B cell (primary cell): ENCODE measurements at regions not wholly inside any gene's neighbourhood (a gene's known extent, or its start where the extent isn't known, plus 50 kb on each side); places are given as distances from the start of the nearest gene placed in this dataset.

ENCODE experiments used
- ATAC-seq: fragments of 200-7000 bp; cut with Tn5 transposase; one replicate; pipeline ENCODE4 v1.10.0; 2021; ENCODE audit warnings: low read depth, mild to moderate bottlenecking, moderate number of reproducible peaks, moderate library complexity
- CTCF ChIA-PET: fragments of 350-600 bp; sonication (Branson Sonifier 250); formaldehyde crosslinking; loops from one replicate; lab custom pipeline; 2021; ENCODE audit warnings: antibody characterized with exemption, inconsistent platforms; lab: Charles Lee
- POLR2A ChIA-PET: fragments of 350-600 bp; sonication (Branson Sonifier 250); formaldehyde crosslinking; loops from one replicate; lab custom pipeline; 2021; ENCODE audit warnings: antibody characterized with exemption; lab: Charles Lee
- DNase-seq: peaks from one replicate; pipeline ENCODE4 v3.0.0; 2013
- H2AFZ ChIP-seq: 2 replicates; pipeline ENCODE4 v1.6.1; 2012; ENCODE audit warnings: mild to moderate bottlenecking, low read depth, low read length; ENCODE audit not compliant: insufficient read depth, poor library complexity, severe bottlenecking
- H3K27ac ChIP-seq, 2 donors: 1 replicate in 1 of 2; 2 replicates in 1 of 2; pipeline ENCODE4 v1.5.1; 2012 to 2013; ENCODE audit warnings: low read length in 2 of 2, mild to moderate bottlenecking in 2 of 2, moderate library complexity in 1 of 2
- H3K27me3 ChIP-seq, 4 experiments: fragments of 200-600 bp in 1 of 4; sonication (generic) in 1 of 4; replicated peaks in 1 of 4; 1 replicate in 2 of 4; 2 replicates in 2 of 4; pipeline versions ENCODE4 v1.6.1 to v1.7.0; 2013 to 2016; ENCODE audit warnings: low read length in 3 of 4, mild to moderate bottlenecking in 2 of 4, mixed read lengths in 1 of 4, moderate library complexity in 1 of 4; ENCODE audit not compliant: insufficient read depth in 4 of 4, control insufficient read depth in 3 of 4; ENCODE audit errors: control extremely low read depth in 1 of 4
- H3K36me3 ChIP-seq, 2 experiments: replicated peaks in 1 of 2; 1 replicate in 1 of 2; 2 replicates in 1 of 2; pipeline versions ENCODE4 v1.6.1 to v1.7.1; 2013; ENCODE audit warnings: low read length in 1 of 2; ENCODE audit not compliant: insufficient read depth in 2 of 2, control insufficient read depth in 1 of 2; ENCODE audit errors: control extremely low read depth in 1 of 2, extremely low read depth in 1 of 2
- H3K4me1 ChIP-seq, 2 donors: fragments of 200-600 bp in 1 of 2; sonication (generic) in 1 of 2; 1 replicate in 1 of 2; 2 replicates in 1 of 2; pipeline versions ENCODE4 v1.5.1 to v1.6.1; 2013 to 2017; ENCODE audit warnings: low read length in 2 of 2; ENCODE audit not compliant: control insufficient read depth in 2 of 2, insufficient read depth in 2 of 2
- H3K4me2 ChIP-seq: replicated peaks from 2 replicates; pipeline ENCODE3; 2012; ENCODE audit warnings: mild to moderate bottlenecking, low read depth, low read length; ENCODE audit not compliant: poor library complexity, severe bottlenecking
- H3K4me3 ChIP-seq, 5 experiments: fragments of 200-600 bp in 1 of 5; sonication (generic) in 1 of 5; 1 replicate in 3 of 5; 2 replicates in 2 of 5; pipeline versions ENCODE4 v1.5.1 to v1.7.0; 2011 to 2016; ENCODE audit warnings: low read length in 4 of 5, mild to moderate bottlenecking in 4 of 5, low read depth in 2 of 5, control low read depth in 1 of 5, moderate library complexity in 1 of 5; ENCODE audit not compliant: insufficient read depth in 1 of 5; ENCODE audit errors: control extremely low read depth in 1 of 5, extremely low read depth in 1 of 5
- H3K79me2 ChIP-seq: fragments of 200-600 bp; sonication (generic); one replicate; pipeline ENCODE4 v1.6.0; 2016; ENCODE audit warnings: low read length; ENCODE audit not compliant: control insufficient read depth, insufficient read depth
- H3K9ac ChIP-seq: fragments of 200-600 bp; sonication (generic); 2 replicates; pipeline ENCODE4 v1.6.1; 2017; ENCODE audit warnings: mild to moderate bottlenecking, low read length, moderate library complexity
- H3K9me3 ChIP-seq, 3 donors: one replicate each; pipeline versions ENCODE4 v1.6.1 to v1.7.1; 2013; ENCODE audit warnings: low read length in 2 of 3; ENCODE audit not compliant: control insufficient read depth in 2 of 3, insufficient read depth in 1 of 3; ENCODE audit errors: control extremely low read depth in 1 of 3
- H4K20me1 ChIP-seq: 2 replicates; pipeline ENCODE4 v1.6.0; 2012; ENCODE audit warnings: mild to moderate bottlenecking, low read length; ENCODE audit not compliant: insufficient read depth, control insufficient read depth, poor library complexity, severe bottlenecking
- H3K27ac Mint-ChIP-seq: one replicate; pipeline ENCODE4 v1.8.0; 2021; ENCODE audit warnings: mixed read lengths
- H3K27me3 Mint-ChIP-seq: one replicate; pipeline ENCODE4 v1.8.0; 2021; ENCODE audit warnings: mixed read lengths
- H3K4me1 Mint-ChIP-seq: one replicate; pipeline ENCODE4 v1.8.0; 2021; ENCODE audit warnings: mixed read lengths
- H3K4me3 Mint-ChIP-seq: one replicate; pipeline ENCODE4 v1.8.0; 2021; ENCODE audit warnings: mixed read lengths
- H3K9me3 Mint-ChIP-seq: one replicate; pipeline ENCODE4 v1.8.0; 2022; ENCODE audit warnings: mixed read lengths; ENCODE audit not compliant: insufficient read depth
- EZH2 ChIP-seq: IDR thresholded peaks from 2 replicates; pipeline ENCODE4 v1.6.1; 2012; ENCODE audit warnings: borderline replicate concordance, low read depth, mild to moderate bottlenecking, moderate library complexity, low read length; ENCODE audit not compliant: insufficient read depth, poor library complexity, severe bottlenecking
- WGBS: methylation state at CpG from one replicate; pipeline ENCODE4 v1.1.5; 2013; ENCODE audit warnings: missing lambda C conversion rate; ENCODE audit not compliant: insufficient coverage; 5-methylcytosine and 5-hydroxymethylcytosine counted together
- intact Hi-C: fragments of 100-400 bp; cut with micrococcal nuclease; formaldehyde crosslinking; loops from one replicate; pipeline ENCODE4 v1.10.0; 2022
- TF ChIP-seq, protein P1 (sequence below): fragments of 200-600 bp; IDR thresholded peaks from one replicate; pipeline ENCODE4 v1.8.0; 2022; ENCODE audit warnings: antibody characterized with exemption, mild to moderate bottlenecking

DNA sequence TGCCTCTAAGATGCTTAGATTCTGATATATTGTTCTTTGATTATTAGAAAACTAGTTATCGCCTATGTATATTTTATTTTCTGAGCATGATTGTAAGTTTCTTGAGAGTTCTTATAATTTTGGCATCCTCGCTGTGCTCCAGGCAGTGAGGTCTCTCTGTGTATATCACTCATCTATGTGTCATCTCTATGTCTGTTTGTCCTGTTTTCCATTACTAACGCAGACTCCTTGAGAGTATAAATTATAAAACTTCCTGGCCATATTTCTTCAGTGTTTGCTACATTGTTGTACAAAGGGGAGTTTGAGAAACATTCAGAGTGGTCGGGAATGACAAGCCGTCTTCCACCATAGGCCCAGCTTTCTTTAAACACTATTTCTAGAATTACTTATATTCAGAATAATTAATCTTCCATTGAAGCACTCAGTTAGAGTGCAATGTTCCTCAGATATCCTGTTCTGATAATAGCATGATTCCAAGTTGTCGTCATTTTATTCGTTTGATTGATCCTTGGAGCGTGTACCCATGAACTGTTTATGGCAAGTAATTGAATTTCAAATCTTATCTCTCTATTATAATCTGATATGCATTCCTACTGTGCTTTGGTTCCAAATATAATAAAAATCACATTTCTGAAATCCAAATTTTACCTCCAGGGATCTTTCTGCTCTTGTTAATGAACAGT lies 206.6 kb downstream of the BAMBI start:
- Histone ChIP-seq H3K9me3 (peaks cover 0 to 2% (median 0%) of the 10 kb centered on the region in 3 donors), H3K4me3 (no peak overlapping the region), H2AFZ (no peak overlapping the region), H4K20me1 (no peaks in the 10 kb centered on the region), H3K4me1 (no peaks in the 10 kb centered on the region), H3K27ac (no peak overlapping the region), H3K27me3 (no peaks in the 10 kb centered on the region), H3K4me2 (no peak overlapping the region), H3K79me2 (no peaks in the 10 kb centered on the region), H3K9ac (no peak overlapping the region), H3K36me3 (no peaks in the 10 kb centered on the region)
- intact Hi-C loops = no loop called here
- no peak overlapping the region for H3K27ac Mint-ChIP-seq
- DNase-seq = no peak
- H3K4me1 Mint-ChIP-seq = no peaks in the 10 kb centered on the region
- no peak for ATAC-seq
- TF ChIP-seq, protein P1, sequence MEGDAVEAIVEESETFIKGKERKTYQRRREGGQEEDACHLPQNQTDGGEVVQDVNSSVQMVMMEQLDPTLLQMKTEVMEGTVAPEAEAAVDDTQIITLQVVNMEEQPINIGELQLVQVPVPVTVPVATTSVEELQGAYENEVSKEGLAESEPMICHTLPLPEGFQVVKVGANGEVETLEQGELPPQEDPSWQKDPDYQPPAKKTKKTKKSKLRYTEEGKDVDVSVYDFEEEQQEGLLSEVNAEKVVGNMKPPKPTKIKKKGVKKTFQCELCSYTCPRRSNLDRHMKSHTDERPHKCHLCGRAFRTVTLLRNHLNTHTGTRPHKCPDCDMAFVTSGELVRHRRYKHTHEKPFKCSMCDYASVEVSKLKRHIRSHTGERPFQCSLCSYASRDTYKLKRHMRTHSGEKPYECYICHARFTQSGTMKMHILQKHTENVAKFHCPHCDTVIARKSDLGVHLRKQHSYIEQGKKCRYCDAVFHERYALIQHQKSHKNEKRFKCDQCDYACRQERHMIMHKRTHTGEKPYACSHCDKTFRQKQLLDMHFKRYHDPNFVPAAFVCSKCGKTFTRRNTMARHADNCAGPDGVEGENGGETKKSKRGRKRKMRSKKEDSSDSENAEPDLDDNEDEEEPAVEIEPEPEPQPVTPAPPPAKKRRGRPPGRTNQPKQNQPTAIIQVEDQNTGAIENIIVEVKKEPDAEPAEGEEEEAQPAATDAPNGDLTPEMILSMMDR = no peak
- no peak for TF ChIP-seq EZH2
- ChIA-PET CTCF (no interaction called here), POLR2A (no interaction called here)
- H3K9me3 Mint-ChIP-seq = no peaks in the 10 kb centered on the region
- no CpG with 5 or more reads among the region's 8 CpGs for WGBS
- H3K27me3 Mint-ChIP-seq = no peaks in the 10 kb centered on the region
- no peak overlapping the region for H3K4me3 Mint-ChIP-seq

DNA sequence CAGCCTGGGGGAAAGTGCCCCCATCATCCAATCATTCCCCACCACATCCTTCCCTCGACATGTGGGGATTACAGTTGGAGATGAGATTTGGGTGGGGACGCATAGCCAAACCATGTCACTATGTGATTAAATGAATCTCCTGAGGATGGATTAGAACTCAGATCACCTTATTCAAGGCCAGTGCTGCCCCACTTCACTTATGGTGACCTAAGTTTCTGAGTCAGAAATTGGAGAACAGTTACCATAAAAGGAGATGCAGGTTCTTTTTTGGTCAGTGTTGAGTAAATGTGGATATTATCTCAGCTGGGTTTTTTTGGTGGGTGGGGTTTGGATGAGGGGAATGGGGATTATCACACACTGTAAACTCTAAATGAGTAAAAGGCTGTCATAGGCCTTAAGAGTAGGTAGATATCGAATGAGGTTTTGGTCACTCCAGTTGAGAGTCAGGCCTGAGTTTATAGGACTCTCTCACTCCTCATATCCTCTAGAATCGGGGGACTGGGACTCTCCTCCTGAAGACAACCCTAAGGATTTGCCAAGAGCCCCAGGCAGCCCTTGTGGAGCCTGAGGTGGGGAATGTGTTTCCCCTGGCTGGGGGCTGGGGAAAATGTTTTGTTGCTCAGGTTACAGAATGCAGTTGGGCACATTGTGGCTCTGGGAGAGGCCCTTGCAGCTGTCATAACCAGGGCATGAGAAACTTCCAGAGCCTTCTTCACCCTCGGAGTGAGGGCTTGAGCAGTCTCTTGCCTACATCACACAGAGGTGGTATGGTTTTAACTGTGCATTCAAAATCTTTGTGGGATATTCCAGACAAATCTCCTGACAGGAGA lies 213.0 kb downstream of the BAMBI start:
- Histone ChIP-seq H3K9ac (no peak overlapping the region), H3K79me2 (no peaks in the 10 kb centered on the region), H3K27me3 (no peaks in the 10 kb centered on the region), H3K4me1 (no peaks in the 10 kb centered on the region), H4K20me1 (no peaks in the 10 kb centered on the region), H3K9me3 (no peaks in the 10 kb centered on the region), H2AFZ (no peak overlapping the region), H3K4me2 (no peak overlapping the region), H3K27ac (no peak overlapping the region), H3K36me3 (no peaks in the 10 kb centered on the region), H3K4me3 (no peak overlapping the region)
- H3K4me1 Mint-ChIP-seq = no peaks in the 10 kb centered on the region
- no peaks in the 10 kb centered on the region for H3K9me3 Mint-ChIP-seq
- ChIA-PET POLR2A (no interaction called here), CTCF (no interaction called here)
- no peak for ATAC-seq
- no peak overlapping the region for H3K27ac Mint-ChIP-seq
- no peak for TF ChIP-seq EZH2
- TF ChIP-seq, protein P1 = no peak
- no peak overlapping the region for H3K4me3 Mint-ChIP-seq
- no peak for DNase-seq
- intact Hi-C loops = no loop called here
- no peaks in the 10 kb centered on the region for H3K27me3 Mint-ChIP-seq
- no CpG with 5 or more reads among the region's 5 CpGs for WGBS
